Embryonic facial prominence (tissue), 1 donor: ENCODE measurements at regions not wholly inside any gene's neighbourhood (a gene's known extent, or its start where the extent isn't known, plus 50 kb on each side); places are given as distances from the start of the nearest gene placed in this dataset.

Experiments used
- DNase-seq: peaks from one replicate; pipeline ENCODE4 v3.0.0-alpha.2; 2016; ENCODE audit errors: extremely low spot score

DNA sequence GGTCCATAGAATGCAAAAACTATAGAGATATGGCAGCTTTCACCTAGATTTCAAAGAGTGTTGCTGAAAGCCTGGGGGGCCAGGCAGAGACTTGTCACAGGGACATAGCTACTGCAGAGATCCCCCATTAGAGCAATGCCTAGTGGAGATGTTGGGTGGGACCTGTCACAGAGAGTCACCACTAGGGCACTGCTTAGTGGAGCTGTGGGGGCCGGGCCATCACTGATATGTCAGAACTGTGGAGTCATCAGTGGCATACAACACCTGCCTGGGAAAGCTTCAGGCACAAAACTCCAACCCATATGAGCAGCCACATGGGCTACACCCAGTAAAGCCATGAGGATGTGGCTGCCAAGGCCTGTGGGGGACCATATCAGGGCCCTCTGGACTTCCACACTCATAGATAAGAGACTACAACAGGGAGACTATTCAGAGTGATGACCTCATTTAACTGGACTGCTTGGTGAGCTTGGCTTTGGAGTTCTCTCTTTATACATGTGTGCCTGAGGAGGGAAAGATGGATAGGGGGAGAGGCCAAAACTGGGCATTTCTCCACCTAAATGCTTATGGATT, 176.3 kb downstream of the ZNF621 start:
- no peak for DNase-seq

DNA sequence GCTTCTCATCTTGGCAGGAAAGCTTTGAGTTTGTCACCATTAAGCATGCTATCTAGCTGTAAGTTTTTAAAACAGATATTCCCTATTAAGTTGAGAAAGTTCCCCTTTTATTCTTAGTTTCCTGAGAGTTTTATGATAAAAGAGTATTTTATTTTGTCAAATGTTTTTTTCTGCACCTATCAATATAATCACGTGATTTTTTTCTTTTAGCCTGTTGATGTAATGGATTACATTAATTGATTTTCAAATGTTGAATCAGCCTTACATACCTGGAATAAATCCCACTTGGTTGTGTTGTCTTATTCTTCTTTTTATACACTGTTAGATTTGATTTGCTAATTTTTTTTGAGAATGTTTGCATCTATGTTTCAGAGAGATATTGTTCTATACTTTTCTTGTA, 179.5 kb downstream of the ZNF621 start:
- DNase-seq, result no peak

DNA sequence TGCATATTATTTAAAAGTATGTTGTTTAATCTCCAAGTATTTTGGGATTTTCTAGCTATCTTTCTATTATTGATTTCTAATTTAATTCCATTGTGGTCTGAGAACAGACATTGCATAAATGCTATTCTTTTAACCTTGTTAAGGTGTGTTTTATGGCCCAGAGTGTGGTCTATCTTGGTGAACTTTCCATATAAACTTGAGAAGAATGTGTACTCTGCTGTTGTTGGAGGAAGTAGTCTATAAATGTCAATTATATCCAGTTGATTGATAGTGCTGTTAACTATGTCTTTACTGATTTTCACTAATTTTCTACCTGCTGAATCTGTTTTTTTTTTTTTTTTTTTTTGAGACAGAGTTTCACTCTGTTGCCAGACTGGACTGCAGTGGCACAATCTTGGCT, 180.9 kb downstream of the ZNF621 start:
- no peak for DNase-seq

DNA sequence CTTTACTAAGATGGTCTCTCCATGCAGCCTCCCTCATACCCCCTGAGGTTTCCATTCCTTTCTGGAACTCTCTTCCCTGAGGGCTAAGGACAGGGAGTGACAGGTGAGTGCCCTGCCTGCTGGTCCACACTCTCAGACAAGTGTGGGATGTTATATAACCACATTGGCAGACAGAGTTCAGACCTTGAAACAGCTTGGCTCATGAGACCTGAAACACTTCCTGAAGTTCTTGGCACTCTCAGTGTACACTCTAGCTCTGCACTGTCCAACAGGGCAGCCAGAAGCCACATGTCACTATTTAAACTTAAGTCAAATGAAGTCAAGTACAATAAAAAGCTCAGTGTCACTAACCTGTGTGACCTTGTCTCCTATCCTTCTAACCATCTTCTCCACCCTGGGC, 188.5 kb downstream of the ZNF621 start:
- no peak for DNase-seq

DNA sequence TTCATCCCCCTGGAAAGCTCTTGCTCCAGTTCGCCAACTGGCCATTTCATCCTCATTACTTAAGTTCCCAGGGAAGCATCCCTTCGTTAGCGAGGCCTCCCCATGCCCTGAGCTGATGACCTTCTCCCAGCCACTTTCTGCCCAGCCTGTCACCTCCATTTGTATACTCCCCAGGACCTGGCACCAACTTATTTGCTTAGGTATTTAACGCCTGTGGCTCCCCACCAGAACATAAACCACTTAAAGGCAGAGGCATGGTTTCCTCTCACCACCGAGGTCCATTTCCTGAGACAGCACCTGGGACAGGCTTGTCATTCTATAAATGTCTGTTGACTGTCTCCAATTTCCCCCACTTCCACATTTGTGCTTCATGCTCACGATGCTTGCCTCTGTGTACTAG, 189.0 kb downstream of the ZNF621 start:
- no peak for DNase-seq

DNA sequence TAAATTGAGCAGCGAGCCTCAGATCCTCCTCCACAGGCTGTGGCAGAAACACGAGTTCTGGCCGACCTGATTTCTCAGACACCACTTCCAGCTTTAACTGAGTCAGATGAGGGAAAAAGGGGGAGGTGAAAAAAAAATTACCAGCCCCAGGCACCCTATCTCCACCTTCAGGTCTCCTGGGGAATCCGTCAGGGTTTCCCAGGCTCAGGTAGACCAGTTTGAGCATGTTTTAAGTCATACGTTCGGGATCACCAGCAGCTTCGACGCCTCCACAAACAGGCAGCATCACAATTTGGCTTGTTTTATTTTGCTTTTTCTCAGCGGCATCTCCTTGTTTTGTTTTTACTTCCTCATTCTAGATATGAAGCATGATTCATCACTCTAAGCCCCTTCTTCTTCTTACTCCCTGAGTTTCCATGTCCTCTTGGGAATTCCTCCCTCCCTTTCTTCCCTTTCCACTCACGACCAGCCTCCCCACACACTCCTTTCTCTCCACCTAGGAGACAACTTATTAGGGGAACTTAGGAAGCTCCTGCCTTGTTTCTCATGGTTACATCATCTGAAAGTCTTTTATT, 190.1 kb downstream of the ZNF621 start:
- DNase-seq, result no peak

DNA sequence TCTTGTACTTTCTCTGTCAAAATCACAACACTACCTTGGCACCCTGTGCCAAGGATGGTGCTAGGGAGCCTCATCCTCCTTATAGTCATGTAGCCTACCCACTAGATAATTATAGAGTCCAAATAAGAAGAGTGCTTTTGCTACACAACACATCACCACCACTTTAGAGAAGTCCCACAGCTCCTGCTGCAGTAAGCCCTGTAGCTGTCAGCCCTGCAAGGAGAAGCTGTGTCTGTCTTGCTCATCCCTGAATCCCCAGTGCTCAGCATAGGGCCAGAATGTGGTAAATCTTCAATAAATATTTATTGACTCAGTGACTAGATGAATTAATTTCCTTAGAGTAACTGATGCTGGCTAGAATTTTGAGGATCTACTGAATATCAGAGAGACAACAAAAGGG, 190.8 kb downstream of the ZNF621 start:
- DNase-seq, result no peak

DNA sequence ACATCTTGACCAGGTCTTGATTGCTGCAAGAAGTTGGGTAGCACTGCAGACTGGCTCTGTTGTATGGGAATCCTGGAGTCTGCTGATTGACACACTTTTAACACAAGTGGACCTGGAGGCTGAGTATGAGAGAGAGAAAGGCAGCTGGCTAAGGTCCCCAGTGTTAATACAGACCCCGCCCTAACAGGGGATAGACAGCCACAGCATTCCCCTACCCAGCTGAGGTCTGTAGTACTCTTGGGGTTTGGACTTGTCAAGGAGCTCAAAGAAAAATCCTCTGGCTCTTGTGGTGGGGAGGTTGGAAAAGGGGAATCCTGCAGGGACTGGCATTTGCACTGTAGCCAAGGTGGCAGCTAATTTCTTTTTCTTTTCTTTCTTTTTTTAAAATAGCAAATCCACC, 192.7 kb downstream of the ZNF621 start:
- DNase-seq, result no peak

DNA sequence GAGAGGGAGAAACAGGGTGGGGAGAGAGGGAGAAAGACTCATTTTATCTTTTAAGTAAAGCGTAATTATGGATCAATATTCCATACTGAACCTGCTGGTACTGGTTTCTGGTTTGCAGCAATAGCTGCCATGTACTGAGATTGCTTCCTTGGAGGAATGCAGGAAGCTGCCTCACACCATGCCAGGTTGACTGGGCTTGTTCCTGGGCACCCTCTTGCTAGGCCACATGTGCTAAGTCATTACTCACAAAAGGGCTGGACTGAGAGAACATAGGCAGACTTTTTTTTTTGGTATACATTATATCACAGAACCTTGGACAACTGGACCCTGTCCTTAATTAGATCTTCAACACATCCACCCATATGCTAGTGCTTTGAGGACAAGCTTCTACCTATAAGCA, 193.4 kb downstream of the ZNF621 start:
- no peak for DNase-seq

DNA sequence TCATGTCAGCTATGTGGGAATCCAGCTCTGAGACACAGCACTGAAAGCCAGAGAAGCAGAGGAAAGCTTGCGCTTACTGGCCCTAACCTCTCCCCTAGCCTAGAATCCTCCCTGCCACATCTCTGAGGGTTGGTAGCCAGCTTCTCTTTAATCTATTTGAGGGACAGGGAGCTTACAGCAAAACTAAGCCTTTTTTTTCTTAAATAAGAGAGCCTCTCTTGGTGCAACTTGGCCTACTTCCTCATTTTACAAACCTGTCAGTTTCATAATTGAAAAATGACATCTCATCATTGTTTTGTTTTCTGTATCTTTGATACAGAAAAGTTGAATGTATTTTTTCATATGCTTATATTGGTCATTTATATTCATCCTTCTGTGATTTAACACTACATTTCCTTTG, 193.9 kb downstream of the ZNF621 start:
- no peak for DNase-seq

DNA sequence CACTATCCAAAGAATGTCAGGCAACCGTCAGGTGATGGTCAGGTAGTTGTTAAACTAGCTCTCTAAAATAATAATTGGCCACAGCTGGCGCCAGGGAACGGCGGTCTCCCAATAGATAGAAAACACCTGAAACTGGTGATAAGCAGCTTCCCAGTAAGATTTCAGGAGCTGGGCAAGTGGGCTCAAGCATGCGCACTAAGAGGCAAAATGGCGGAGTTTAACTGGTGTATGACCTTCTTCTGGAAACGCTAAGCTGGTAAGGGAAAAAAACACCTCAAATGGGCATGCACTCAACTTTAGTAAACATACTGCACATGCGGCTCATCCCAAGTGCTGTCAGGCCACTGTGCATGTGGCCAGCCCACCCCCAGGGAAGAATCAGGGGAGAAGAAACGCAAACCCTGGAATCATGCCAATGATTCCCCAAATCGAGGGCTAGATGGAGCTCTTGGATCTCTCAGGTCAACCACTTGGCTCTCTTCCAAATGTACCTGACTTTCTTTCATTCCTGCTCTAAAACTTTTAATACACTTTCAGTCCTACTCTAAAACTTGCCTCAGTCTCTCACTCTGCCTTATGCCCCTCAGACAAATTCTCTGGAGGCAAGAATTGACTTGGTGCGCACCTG, 195.0 kb downstream of the ZNF621 start:
- no peak for DNase-seq

DNA sequence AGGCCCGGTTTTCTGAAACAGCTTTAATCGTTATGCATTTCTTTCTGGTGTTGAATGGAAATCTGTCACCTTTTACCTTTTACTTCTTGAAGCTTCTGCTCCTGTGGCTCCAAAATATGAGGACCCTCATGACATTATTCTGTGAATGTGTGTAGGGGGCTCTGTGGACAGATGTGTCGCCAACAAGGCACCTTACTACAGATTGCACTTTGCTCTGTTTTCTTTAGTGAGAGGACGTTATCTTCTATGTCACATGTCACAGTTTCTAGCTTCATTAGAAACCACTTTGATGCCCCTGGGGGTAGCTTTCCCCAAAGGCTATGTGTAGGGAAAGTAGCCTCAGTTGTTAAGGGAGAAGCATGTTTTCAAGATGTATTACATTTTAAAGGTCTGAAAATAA, 195.6 kb downstream of the ZNF621 start:
- no peak for DNase-seq

DNA sequence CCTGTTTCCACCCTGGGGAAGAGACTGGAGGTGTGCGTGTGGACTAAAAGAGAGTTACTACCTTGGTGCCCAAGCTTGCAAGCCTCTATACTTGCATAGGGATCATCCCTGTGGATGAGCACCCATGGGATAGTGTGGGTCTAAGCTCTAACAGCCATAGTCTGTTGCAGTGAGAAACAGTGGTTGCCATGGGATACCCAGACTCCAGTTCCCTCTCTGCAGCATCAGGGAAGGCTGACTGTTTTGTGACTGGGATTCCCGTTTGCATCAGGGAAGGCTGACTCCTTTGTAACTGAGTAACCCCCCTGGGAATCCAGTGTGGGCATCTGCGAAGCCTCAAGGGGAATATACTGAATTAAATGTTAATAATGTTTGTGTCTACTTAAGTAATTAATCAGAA, 196.1 kb downstream of the ZNF621 start:
- no peak for DNase-seq

DNA sequence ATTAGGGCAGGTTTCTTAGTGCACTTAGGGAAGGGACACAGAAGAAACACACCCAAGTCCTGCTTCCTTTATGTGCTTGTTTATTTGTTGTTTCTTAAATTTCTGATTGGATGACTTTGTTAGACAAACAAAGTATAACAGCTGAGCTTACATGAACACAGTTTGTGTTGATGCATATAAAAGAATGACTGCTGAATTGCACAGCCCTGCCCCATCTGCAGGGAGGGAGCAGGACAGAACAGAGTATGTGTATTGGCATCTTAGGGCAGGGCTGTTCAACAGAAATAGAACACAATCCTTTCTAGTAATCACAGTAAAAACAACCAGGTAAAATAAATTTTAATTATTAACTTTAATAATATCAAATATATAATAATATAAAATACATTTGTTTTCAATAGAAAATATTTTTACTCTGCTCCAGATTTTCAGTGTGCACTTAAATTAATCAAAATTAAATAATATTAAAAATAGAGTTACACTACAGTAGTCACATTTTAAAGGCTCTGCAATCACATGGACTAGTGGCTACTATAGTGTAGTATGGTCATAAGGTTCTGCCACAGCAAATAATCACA, 198.4 kb downstream of the ZNF621 start:
- DNase-seq, result no peak

DNA sequence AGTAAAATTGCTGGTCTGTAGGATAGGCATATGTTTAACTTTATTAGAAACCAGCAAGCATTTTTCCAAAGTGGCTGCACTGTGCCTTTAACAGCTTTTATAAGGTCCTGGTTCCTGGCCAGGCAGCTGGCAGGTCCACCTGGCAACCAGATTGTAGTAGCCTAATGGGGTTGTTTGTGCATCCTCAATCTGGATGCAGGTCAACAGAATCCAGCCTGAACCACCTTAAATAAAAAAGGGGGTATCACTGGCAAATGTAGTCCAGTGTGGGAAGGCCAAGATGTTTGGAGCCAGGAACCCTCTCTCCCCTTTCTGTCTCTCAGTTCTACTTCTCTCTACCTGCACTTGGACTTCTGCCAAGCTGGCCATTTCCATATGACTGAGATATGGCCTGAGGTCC, 200.3 kb downstream of the ZNF621 start:
- DNase-seq, result no peak

DNA sequence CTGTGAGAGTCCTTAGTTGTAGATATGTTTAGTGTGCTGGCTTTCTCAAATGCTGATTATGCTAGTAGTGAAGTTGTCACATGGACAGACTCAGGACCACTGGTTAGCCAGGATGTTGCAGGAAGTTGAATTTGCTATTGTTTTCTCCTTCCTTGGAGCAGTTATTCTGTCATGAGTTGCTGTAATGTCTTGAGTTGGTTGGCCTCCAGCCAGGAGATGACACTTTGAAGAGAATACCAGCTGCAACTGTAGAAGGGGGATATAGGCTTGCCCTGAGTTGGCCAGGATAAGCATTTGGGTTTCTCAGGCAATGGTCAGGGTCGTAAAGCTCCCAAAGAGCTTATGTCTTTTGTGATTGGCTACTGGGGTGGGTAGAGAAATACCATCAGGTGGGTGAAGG, 206.7 kb downstream of the ZNF621 start:
- no peak for DNase-seq

DNA sequence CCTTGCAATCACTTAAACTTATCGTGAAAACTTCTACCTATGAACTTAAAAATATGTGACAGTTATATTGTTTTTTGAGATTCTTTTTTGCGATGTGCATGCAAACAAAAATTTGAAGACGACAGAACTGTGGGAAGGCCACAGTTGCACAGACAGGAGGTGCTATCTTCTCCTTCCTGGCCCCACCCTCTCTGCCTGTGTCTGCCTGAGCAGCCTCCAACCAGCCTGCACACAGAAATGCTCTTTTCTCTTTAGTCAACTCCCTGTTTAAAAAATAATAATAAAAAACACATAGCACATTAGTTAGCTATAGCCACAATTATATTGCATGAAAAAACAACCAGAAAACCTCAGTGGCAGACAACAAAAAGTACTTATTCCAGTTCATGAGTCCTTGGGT, 212.2 kb downstream of the ZNF621 start:
- no peak for DNase-seq

DNA sequence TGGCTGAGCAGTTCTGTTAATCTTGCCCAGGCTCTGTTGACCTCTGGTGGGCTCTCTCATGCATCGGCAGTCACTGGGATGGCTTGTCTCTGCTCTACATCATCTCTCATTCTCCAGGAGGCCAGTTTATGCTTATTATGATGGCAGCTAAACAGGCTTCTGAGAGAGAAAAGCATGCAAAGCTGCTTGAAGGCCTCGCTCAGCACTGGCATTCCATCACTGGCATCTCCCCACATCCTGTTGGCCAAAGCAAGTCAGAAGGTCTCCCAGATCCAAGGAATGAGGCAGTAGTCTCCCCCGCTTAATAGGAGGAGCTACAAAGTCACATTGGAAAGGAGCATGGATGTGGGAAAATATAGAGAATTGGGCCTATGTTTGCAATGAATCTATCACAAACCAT, 212.6 kb downstream of the ZNF621 start:
- no peak for DNase-seq

DNA sequence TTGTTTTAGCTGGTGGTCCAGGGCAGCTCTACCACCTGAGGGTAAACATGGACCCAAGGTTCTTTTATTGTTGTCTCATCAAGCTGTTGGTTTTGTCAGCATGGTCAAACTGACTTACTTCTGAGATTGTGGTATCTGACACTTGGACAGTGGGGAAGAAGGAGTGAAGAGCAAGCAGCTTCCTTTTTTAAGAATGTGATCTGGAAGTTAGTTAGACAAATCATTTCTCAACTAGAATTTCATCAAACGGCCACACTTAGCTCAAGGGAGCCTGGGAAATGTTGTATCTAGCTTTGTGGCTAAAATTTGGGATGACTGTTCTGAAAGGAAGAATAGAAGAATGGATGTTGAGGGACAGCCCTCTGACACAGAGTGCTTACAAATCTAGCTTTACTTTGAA, 215.2 kb downstream of the ZNF621 start:
- no peak for DNase-seq

DNA sequence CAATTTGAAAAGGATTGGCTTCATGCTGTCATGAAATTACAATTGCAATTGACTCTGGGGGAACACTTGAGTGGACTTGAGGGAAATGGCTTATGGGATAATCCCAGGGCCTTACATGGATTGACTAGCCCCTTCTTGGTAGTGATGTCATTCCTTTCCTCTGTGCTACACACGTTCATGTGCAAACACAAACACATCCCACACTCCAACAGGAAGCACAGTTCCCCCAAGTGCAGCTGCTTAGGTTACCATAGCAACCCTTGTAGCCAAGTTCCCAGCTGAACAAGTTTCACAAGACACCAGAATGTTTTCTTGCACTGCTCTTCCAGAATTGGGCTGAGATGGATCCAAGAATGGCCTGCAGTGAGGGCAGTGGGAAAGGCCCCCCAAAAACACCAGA, 217.0 kb downstream of the ZNF621 start:
- DNase-seq, result peak; percentile 25

DNA sequence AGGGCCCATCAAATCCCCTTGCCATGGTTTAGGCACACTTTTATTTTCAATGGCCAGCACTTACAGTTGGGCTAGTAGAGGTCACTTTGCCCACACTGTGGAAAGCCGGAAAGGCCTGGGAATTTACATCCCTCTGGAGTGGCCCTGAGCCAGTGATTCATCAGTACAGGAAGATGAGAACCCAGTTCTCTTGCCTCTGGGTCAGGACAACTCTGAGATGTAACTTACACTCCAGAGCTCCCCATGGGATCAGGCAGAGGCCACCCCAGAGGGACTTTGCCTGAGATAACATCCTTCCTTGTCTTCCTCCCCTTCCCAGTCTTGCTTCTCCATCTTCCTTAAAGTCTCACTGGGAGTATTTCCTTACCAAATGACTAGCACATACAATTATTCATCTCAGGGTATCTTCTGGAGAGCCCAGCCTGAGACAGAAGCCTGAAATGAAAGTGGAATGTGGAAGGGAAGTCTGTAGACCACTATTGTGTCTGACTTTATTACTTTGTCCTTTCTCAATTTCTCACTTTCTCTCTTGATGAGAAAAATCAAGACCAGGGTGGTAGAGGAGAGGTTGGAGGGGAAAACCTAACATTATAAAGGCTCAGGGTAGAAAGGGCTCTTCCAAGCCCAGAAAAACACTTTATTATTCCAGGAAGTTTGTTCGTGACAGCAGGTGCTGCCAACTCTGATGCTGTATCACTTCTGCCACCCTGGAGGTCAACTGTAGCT, 220.8 kb downstream of the ZNF621 start:
- no peak for DNase-seq

DNA sequence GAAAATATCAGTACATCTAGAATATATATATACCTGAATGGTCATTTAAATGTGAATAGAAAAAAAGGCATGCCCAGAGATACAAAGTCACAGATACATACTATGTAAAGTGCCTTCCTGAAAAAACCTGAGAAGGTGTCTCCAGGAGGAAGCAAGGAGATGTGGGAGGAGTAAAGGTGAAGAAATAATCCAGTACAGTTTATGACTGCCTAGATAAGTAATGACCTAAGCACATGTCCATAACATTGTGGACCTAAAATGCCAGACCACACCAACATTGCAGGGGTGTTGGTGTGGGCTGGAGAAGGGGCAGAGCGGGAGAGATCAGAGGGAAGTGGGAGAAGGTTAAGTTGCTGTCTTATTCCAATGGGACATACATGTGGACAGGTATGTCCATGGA, 226.9 kb downstream of the ZNF621 start:
- DNase-seq, result no peak

DNA sequence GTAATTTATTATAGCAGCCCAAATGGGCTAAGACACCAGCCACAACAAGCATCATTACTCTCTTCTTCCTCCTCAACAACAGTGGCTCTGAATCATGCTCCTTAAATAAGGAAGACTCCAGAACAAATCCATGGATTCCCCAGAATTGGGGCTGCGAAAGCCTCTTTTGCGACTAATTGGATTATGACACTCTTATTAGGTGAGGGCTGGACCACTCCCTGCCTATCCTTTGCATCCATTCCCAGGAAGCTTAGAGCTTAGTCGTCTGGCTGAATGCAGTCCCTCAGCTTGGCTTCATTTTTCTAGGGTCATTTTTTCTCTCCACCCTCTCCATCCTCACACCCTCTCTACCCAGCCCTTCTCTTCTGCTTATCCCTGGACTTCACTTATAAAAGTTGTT, 227.7 kb downstream of the ZNF621 start:
- no peak for DNase-seq
